Uterus (tissue), 2 donors: ENCODE measurements at regions not wholly inside any gene's neighbourhood (a gene's known extent, or its start where the extent isn't known, plus 50 kb on each side); places are given as distances from the start of the nearest gene placed in this dataset.

Experiments used
- POLR2A ChIP-seq, 2 donors: fragments of 450-650 bp; IDR thresholded peaks; one replicate each; pipeline ENCODE4 v1.6.1; 2016; ENCODE audit warnings: antibody characterized with exemption in 2 of 2, mild to moderate bottlenecking in 1 of 2, moderate library complexity in 1 of 2
- TF ChIP-seq, protein P1 (sequence below), 4 experiments: fragments of 200-600 bp in 2 of 4; fragments of 450-650 bp in 2 of 4; sonication (generic) in 2 of 4; IDR thresholded peaks; one replicate each; pipeline ENCODE4 v1.5.1; 2016 to 2019; ENCODE audit warnings: antibody characterized with exemption in 4 of 4, mild to moderate bottlenecking in 2 of 4, moderate library complexity in 1 of 4

DNA sequence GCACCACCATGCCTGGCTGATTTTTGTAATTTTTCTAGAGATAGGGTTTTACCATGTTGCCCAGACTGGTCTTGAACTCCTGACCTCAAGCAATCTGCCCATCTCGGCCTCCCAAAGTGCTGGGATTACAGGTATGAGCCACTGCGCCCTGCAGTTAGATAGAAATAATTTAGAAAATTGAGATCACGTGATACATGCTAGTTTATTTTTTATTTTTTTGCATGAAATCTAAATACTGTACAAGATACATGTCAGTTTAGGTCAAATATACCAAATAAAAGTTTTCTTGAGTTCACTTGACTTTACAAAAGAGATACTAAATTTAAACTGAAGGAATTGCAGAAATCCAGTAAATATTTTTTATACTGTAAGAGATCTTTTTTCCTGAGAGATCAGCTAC, 304.2 kb downstream of the YTHDC2 start:
- TF ChIP-seq, protein P1, sequence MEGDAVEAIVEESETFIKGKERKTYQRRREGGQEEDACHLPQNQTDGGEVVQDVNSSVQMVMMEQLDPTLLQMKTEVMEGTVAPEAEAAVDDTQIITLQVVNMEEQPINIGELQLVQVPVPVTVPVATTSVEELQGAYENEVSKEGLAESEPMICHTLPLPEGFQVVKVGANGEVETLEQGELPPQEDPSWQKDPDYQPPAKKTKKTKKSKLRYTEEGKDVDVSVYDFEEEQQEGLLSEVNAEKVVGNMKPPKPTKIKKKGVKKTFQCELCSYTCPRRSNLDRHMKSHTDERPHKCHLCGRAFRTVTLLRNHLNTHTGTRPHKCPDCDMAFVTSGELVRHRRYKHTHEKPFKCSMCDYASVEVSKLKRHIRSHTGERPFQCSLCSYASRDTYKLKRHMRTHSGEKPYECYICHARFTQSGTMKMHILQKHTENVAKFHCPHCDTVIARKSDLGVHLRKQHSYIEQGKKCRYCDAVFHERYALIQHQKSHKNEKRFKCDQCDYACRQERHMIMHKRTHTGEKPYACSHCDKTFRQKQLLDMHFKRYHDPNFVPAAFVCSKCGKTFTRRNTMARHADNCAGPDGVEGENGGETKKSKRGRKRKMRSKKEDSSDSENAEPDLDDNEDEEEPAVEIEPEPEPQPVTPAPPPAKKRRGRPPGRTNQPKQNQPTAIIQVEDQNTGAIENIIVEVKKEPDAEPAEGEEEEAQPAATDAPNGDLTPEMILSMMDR (IDR thresholded peaks at IDR 0.05), result no peak
- TF ChIP-seq POLR2A (IDR thresholded peaks at IDR 0.05), result no peak
